HFF-Myc (cell line): ENCODE measurements at regions not wholly inside any gene's neighbourhood (a gene's known extent, or its start where the extent isn't known, plus 50 kb on each side); places are given as distances from the start of the nearest gene placed in this dataset.
"Not testable (repeated sequence)": the region's sequence is repeated elsewhere in the genome, so short reads cannot be mapped to it uniquely, and the experiment has no call there.

Experiments used
- DNase-seq: peaks from one replicate; pipeline ENCODE4 v3.0.0-alpha.2; 2011; ENCODE audit warnings: low read depth; ENCODE audit errors: extremely low read depth
- H3K4me3 ChIP-seq: replicated peaks from 2 replicates; pipeline ENCODE4 v1.5.1; 2011; ENCODE audit warnings: low read depth, mild to moderate bottlenecking, control low read depth, low read length
- CTCF ChIP-seq: IDR thresholded peaks from 2 replicates; pipeline ENCODE4 v1.5.1; 2012; ENCODE audit warnings: mild to moderate bottlenecking, low read depth, low read length, control low read depth; ENCODE audit errors: missing control alignments

DNA sequence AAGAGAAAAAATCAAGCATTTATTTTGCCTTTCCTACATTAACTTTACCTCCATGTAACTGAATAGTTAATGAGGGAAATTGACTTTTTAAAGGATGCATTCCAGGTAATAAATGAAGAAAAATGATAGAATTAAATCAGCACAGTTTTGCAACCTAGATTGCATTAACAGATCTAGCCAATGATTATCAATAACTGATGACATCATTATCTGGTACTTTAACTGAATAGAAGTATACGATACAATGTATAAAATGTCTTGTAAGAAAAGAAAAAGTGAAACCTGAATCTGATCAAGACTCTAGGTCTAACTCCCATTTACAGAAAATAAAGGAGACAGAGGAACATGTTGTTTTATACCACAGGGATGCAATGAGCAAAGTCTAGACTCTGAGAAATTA, 126.0 kb upstream of the XPO1 start:
- TF ChIP-seq CTCF, result no peak
- no peak for DNase-seq
- no peak overlapping the region for H3K4me3 ChIP-seq

DNA sequence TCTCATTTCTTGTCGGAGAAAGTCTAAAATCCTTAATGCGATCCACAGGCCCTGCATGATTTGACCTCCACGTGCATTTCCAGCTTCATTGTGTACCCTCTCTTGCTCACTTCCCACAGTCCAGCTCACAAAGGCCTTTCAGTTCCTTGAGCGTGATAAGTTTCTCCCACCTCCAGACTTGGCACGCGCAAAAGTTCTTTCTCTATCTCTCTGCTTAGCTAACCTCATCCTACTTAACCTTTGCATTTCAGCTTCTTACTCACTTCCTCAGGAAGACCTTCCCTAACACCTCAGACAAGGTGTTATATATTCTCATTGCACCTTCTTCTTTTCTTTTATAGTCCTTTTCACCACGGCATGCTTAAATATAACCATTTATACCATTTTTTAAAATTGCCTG, 124.8 kb upstream of the XPO1 start:
- no peak for TF ChIP-seq CTCF
- no peak overlapping the region for H3K4me3 ChIP-seq
- DNase-seq, result no peak

DNA sequence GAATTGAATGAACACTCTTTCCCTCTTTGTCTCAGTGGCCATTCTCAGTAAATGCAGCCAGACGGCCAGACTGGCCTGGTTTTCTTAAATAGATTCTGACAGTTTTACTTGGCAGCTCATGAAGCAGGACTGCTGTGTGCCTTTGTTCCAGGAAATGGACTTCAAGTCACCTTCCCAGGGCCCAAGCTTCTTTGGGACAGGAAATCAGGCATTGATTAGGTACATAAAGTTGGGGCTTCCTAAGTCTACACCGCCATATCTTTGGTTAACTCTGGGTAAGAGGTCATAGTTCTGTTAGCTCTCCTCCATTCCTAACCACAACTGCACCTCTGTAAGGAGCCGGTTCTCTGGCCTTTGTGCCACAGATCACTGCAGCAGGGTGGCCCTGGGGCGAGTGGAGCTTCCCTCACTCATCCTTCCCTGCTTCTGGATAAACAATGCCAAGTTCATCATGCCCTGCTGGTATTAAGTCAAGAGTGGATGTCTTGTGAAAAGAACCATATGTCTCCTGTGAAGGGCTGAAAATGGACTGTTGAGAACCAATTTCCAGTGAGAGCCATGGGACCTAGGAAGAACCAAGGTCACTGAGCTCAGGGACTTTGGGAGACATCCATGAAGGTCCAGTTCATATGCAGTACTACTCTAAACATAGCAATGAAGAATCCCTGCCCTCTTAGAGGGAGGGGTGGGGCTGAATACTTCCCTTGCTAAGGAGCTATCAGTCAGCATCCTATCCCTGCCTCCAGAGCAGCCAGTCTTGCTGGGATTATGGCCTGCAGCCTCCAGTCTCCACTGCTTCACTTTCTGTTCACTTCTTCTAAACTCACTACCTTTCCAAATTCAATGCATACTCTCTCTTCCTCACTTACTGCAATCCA, 122.6 kb upstream of the XPO1 start:
- no peak overlapping the region for H3K4me3 ChIP-seq
- no peak for TF ChIP-seq CTCF
- DNase-seq, result no peak

DNA sequence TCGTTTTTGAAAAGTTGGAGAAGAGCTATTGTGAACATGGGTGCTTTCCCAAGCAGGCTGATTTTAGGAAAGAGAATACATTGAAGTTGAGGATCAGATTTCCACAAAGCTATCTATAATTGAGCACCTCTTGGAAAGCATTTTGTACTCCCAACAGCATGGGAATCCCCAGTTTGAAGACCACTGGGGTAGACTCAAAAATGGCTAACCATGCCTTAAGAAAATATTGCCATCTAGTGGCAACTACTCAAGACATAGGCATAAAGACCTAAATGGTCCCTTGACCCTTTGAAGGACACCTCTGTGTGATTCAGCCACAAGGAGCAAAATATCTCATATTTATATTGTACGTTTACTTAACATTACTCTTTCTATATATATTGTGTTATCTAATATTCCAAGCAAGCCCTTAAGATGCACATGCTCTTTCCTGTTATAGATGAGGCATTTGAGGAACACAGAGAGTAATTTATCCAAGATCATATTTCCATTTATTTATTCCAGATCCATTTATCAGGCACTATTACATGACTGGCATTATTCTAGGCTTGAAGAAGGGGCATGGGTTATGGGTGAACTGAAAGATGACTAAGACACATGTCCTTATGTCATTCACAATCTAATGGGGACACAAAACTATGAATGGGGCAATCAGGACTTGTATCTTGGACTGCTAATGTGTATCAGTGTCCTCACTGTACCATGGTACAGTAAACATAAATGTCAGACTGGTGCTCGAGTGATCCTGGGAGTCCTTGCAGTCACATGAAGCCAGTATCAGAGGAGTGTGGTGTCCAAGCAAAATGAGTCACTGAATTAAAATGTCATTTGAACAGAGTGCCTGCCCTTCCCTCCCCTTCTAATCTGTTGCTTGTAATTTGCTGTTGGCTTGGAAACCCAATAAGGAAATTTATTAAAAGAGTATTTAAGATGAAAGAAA, 121.0 kb upstream of the XPO1 start:
- peak; percentile 56 for TF ChIP-seq CTCF
- no peak for DNase-seq
- no peak overlapping the region for H3K4me3 ChIP-seq

GRCh38 chr2:61649946-61650345, 111.8 kb upstream of the XPO1 start:
- H3K4me3 ChIP-seq, DNase-seq: not testable (repeated sequence)

- no peak for TF ChIP-seq CTCF
Observed at GRCh38 chr2:61649021-61649420, 110.9 kb upstream of the XPO1 start.

GRCh38 chr2:61647044-61647443, 108.9 kb upstream of the XPO1 start:
- no peak overlapping the region for H3K4me3 ChIP-seq
- no peak for DNase-seq
- TF ChIP-seq CTCF, result no peak

More at GRCh38 chr2:61649021-61649420, 110.9 kb upstream of the XPO1 start:
- DNase-seq, result no peak
- H3K4me3 ChIP-seq, result no peak overlapping the region
